H9 (cell line): ENCODE measurements at regions not wholly inside any gene's neighbourhood (a gene's known extent, or its start where the extent isn't known, plus 50 kb on each side); places are given as distances from the start of the nearest gene placed in this dataset.

ENCODE experiments used
- DNase-seq: peaks from one replicate; pipeline ENCODE4 v3.0.0-alpha.2; 2017
- H2AFZ ChIP-seq: one replicate; pipeline ENCODE4 v1.6.1; 2013; ENCODE audit warnings: mild to moderate bottlenecking, low read length, control low read depth, moderate library complexity
- H2AK5ac ChIP-seq: 2 replicates; pipeline ENCODE4 v1.6.1; 2013; ENCODE audit warnings: low read length, control low read depth, mixed read lengths; ENCODE audit not compliant: insufficient read length
- H2BK120ac ChIP-seq: one replicate; pipeline ENCODE4 v1.6.1; 2013; ENCODE audit warnings: low read depth, mild to moderate bottlenecking, low read length, control low read depth, inconsistent platforms; ENCODE audit not compliant: poor library complexity, severe bottlenecking
- H2BK12ac ChIP-seq: 2 replicates; pipeline ENCODE4 v1.6.1; 2013; ENCODE audit warnings: low read length, control low read depth, mixed read lengths, low read depth; ENCODE audit not compliant: insufficient read length
- H2BK15ac ChIP-seq: 2 replicates; pipeline ENCODE4 v1.6.1; 2013; ENCODE audit warnings: low read depth, low read length, control low read depth
- H2BK20ac ChIP-seq: one replicate; pipeline ENCODE4 v1.6.1; 2013; ENCODE audit warnings: low read depth, mild to moderate bottlenecking, low read length, control low read depth, inconsistent platforms; ENCODE audit not compliant: poor library complexity, severe bottlenecking
- H2BK5ac ChIP-seq: 2 replicates; pipeline ENCODE4 v1.6.1; 2013; ENCODE audit warnings: low read length, control low read depth, mixed read lengths; ENCODE audit not compliant: insufficient read length
- H3K14ac ChIP-seq: 2 replicates; pipeline ENCODE4 v1.6.1; 2013; ENCODE audit warnings: low read length, control low read depth; ENCODE audit not compliant: insufficient read depth
- H3K18ac ChIP-seq: 2 replicates; pipeline ENCODE4 v1.6.1; 2013; ENCODE audit warnings: low read depth, mild to moderate bottlenecking, mixed read lengths, low read length, control low read depth; ENCODE audit not compliant: insufficient read length
- H3K23ac ChIP-seq: 2 replicates; pipeline ENCODE4 v1.6.1; 2013; ENCODE audit warnings: low read length, control low read depth, mixed read lengths, low read depth; ENCODE audit not compliant: insufficient read length
- H3K23me2 ChIP-seq: 2 replicates; pipeline ENCODE4 v1.6.1; 2013; ENCODE audit warnings: low read depth, mild to moderate bottlenecking, mixed read lengths, low read length, control low read depth; ENCODE audit not compliant: insufficient read length, poor library complexity, severe bottlenecking
- H3K27ac ChIP-seq: 2 replicates; pipeline ENCODE4 v1.5.1; 2013; ENCODE audit warnings: low read length, control low read depth, mixed read lengths, low read depth; ENCODE audit not compliant: insufficient read length
- H3K27me3 ChIP-seq: 2 replicates; pipeline ENCODE4 v1.6.1; 2013; ENCODE audit warnings: low read length, control low read depth, inconsistent platforms; ENCODE audit not compliant: insufficient read depth
- H3K4ac ChIP-seq: 2 replicates; pipeline ENCODE4 v1.6.1; 2013; ENCODE audit warnings: low read depth, mild to moderate bottlenecking, control low read depth, inconsistent platforms, low read length, moderate library complexity
- H3K4me1 ChIP-seq: 2 replicates; pipeline ENCODE4 v1.6.1; 2013; ENCODE audit warnings: low read length, control low read depth, inconsistent platforms; ENCODE audit not compliant: insufficient read depth
- H3K4me2 ChIP-seq: 2 replicates; pipeline ENCODE4 v1.6.1; 2013; ENCODE audit warnings: low read length, control low read depth, mixed read lengths; ENCODE audit not compliant: insufficient read length, insufficient read depth
- H3K56ac ChIP-seq: 2 replicates; pipeline ENCODE4 v1.6.1; 2013; ENCODE audit warnings: low read depth, mild to moderate bottlenecking, mixed read lengths, low read length, control low read depth; ENCODE audit not compliant: insufficient read length
- H3K79me1 ChIP-seq: 2 replicates; pipeline ENCODE4 v1.6.1; 2013; ENCODE audit warnings: low read depth, mild to moderate bottlenecking, moderate library complexity, low read length, control low read depth, inconsistent platforms; ENCODE audit not compliant: insufficient read depth, poor library complexity, severe bottlenecking
- H3K79me2 ChIP-seq: 2 replicates; pipeline ENCODE4 v1.6.1; 2013; ENCODE audit warnings: low read length, control low read depth, inconsistent platforms; ENCODE audit not compliant: insufficient read depth
- H3K9ac ChIP-seq: 2 replicates; pipeline ENCODE4 v1.6.1; 2013; ENCODE audit warnings: low read length, control low read depth, mixed read lengths; ENCODE audit not compliant: insufficient read length; ENCODE audit errors: extremely low read depth
- H3K9me3 ChIP-seq: one replicate; pipeline ENCODE4 v1.6.1; 2013; ENCODE audit warnings: low read depth, low read length, inconsistent platforms; ENCODE audit not compliant: control insufficient read depth
- H3T11ph ChIP-seq: one replicate; pipeline ENCODE4 v1.6.1; 2013; ENCODE audit warnings: mild to moderate bottlenecking, low read length, control low read depth, inconsistent platforms
- H4K20me1 ChIP-seq: one replicate; pipeline ENCODE4 v1.6.1; 2013; ENCODE audit not compliant: control insufficient read depth, insufficient read length, insufficient read depth
- H4K5ac ChIP-seq: 2 replicates; pipeline ENCODE4 v1.6.1; 2013; ENCODE audit warnings: low read depth, mild to moderate bottlenecking, mixed read lengths, low read length, control low read depth; ENCODE audit not compliant: insufficient read length
- H4K8ac ChIP-seq: replicated peaks from 2 replicates; pipeline ENCODE4 v1.6.1; 2013; ENCODE audit warnings: low read length, control low read depth, mixed read lengths, low read depth; ENCODE audit not compliant: insufficient read length
- H4K91ac ChIP-seq: 2 replicates; pipeline ENCODE4 v1.6.1; 2013; ENCODE audit warnings: low read depth, mild to moderate bottlenecking, moderate library complexity, mixed read lengths, low read length, control low read depth; ENCODE audit not compliant: insufficient read length
- H3K27ac Mint-ChIP-seq, 3 experiments: 2 replicates in 2 of 3; 3 replicates in 1 of 3; pipeline ENCODE4 v1.8.0; 2020 to 2021; ENCODE audit warnings: mixed read lengths in 3 of 3, mild to moderate bottlenecking in 1 of 3, moderate library complexity in 1 of 3
- H3K27me3 Mint-ChIP-seq: 2 replicates; pipeline ENCODE4 v1.8.0; 2021; ENCODE audit warnings: low read depth, mild to moderate bottlenecking, moderate library complexity, mixed read lengths
- H3K36me3 Mint-ChIP-seq, 3 experiments: 2 replicates in 2 of 3; 3 replicates in 1 of 3; pipeline ENCODE4 v1.8.0; 2020 to 2021; ENCODE audit warnings: low read depth in 3 of 3, mixed read lengths in 3 of 3; ENCODE audit not compliant: insufficient read depth in 1 of 3
- H3K4me1 Mint-ChIP-seq, 2 experiments: 2 replicates each; pipeline ENCODE4 v1.8.0; 2020; ENCODE audit warnings: mixed read lengths in 2 of 2
- H3K4me3 Mint-ChIP-seq, 2 experiments: 2 replicates in 1 of 2; 3 replicates in 1 of 2; pipeline ENCODE4 v1.8.0; 2020 to 2021; ENCODE audit warnings: mild to moderate bottlenecking in 2 of 2, mixed read lengths in 2 of 2, moderate library complexity in 1 of 2
- H3K9me3 Mint-ChIP-seq, 2 experiments: 2 replicates in 1 of 2; 3 replicates in 1 of 2; pipeline ENCODE4 v1.8.0; 2020; ENCODE audit warnings: mild to moderate bottlenecking in 2 of 2, mixed read lengths in 2 of 2, moderate library complexity in 1 of 2
- CTCF ChIP-seq: fragments of 200-600 bp; sonication (generic); conservative IDR thresholded peaks from 3 replicates; pipeline ENCODE4 v1.8.0; 2021; ENCODE audit warnings: antibody characterized with exemption, mild to moderate bottlenecking
- WGBS: extraction: QIAGEN DNeasy Blood & Tissue Kit; methylation state at CpG from one replicate; pipeline ENCODE4 v1.1.7; 2013; ENCODE audit warnings: missing lambda C conversion rate, low lambda C conversion rate, mixed read lengths; ENCODE audit not compliant: insufficient read length; ENCODE audit errors: extremely low coverage; 5-methylcytosine and 5-hydroxymethylcytosine counted together

- no peak overlapping the region for H2BK5ac ChIP-seq
- no peak overlapping the region for H3K23ac ChIP-seq
- H3K18ac ChIP-seq, result no peak overlapping the region
- no peaks in the 10 kb centered on the region for H3K79me2 ChIP-seq
- H3K27ac ChIP-seq, result no peak overlapping the region
- Mint-ChIP-seq H3K4me1 (no peaks in the 10 kb centered on the region; a peak in 1 of 4 replicates), H3K4me3 (no peak overlapping the region), H3K27me3 (peaks cover 12% of the 10 kb centered on the region), H3K27ac (no peak overlapping the region; a peak in 1 of 7 replicates), H3K9me3 (peaks cover 0 to 3% of the 10 kb centered on the region in 2 experiments; a peak in 2 of 5 replicates), H3K36me3 (no peaks in the 10 kb centered on the region)
- H3K27me3 ChIP-seq, result no peaks in the 10 kb centered on the region
- no peak overlapping the region for H4K8ac ChIP-seq
- no peak overlapping the region for H2BK15ac ChIP-seq
- no peaks in the 10 kb centered on the region for H3K79me1 ChIP-seq
- no peak overlapping the region for H3K4ac ChIP-seq
- H2AK5ac ChIP-seq, result no peak overlapping the region
- H3K9ac ChIP-seq, result no peak overlapping the region
- no peak overlapping the region for H2BK12ac ChIP-seq
- no peaks in the 10 kb centered on the region for H3K4me1 ChIP-seq
- no peak overlapping the region for H2AFZ ChIP-seq
- H3K9me3 ChIP-seq, result no peaks in the 10 kb centered on the region
- no peak overlapping the region for H2BK20ac ChIP-seq
- no peak overlapping the region for H3K56ac ChIP-seq
- H3T11ph ChIP-seq, result no peak overlapping the region
- TF ChIP-seq CTCF, result no peak
- H3K4me2 ChIP-seq, result no peak overlapping the region
- H4K91ac ChIP-seq, result no peak overlapping the region
- no peak overlapping the region for H2BK120ac ChIP-seq
- no peak overlapping the region for H3K14ac ChIP-seq
- H4K20me1 ChIP-seq, result no peaks in the 10 kb centered on the region
- no peaks in the 10 kb centered on the region for H3K23me2 ChIP-seq
- no peak for DNase-seq
- H4K5ac ChIP-seq, result no peak overlapping the region
- no CpG with 5 or more reads among the region's 5 CpGs for WGBS
These were observed 82.2 kb upstream of the HABP2 start for GRCh38 chr10:113470372-113471240.
